OCI-LY1 (cell line): ENCODE measurements at regions not wholly inside any gene's neighbourhood (a gene's known extent, or its start where the extent isn't known, plus 50 kb on each side); places are given as distances from the start of the nearest gene placed in this dataset.

Experiments used
- CTCF ChIP-seq: fragments of 200-600 bp; sonication (generic), shearing (Covaris generic); IDR thresholded peaks from 2 replicates; pipeline ENCODE4 v1.5.1; 2017; ENCODE audit warnings: mild to moderate bottlenecking, antibody characterized with exemption, low read length, moderate library complexity, mixed read lengths
- EZH2 ChIP-seq: fragments of 200-600 bp; sonication (generic), shearing (Covaris generic); IDR thresholded peaks from 2 replicates; pipeline ENCODE4 v1.8.0; 2017; ENCODE audit warnings: borderline replicate concordance, mixed run types, mild to moderate bottlenecking, antibody characterized with exemption, low read length, moderate library complexity, mixed read lengths

DNA sequence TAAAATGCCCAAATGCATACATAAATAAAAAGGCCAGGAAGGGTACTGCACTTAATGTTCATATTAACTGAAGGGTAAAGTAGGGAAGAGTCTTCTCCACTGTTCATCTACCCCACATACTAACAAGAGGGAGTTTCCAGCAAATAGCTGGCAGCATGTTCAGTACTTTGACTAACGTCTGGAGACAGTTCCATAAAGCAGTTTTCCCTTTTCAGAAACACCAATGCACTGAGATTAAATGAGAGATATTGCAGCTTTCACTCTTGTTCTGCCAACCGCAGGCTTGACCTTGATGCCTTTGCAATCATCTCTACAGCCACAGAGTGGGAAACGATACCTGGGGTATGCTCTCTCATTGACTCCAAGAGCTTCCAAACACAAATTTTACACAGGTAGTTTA lies 2123.1 kb upstream of the TENM3 start:
- TF ChIP-seq CTCF (no peak), EZH2 (no peak)
